ENCODE measurements at regions not wholly inside any gene's neighbourhood (a gene's known extent, or its start where the extent isn't known, plus 50 kb on each side); places are given as distances from the start of the nearest gene placed in this dataset.

DNA sequence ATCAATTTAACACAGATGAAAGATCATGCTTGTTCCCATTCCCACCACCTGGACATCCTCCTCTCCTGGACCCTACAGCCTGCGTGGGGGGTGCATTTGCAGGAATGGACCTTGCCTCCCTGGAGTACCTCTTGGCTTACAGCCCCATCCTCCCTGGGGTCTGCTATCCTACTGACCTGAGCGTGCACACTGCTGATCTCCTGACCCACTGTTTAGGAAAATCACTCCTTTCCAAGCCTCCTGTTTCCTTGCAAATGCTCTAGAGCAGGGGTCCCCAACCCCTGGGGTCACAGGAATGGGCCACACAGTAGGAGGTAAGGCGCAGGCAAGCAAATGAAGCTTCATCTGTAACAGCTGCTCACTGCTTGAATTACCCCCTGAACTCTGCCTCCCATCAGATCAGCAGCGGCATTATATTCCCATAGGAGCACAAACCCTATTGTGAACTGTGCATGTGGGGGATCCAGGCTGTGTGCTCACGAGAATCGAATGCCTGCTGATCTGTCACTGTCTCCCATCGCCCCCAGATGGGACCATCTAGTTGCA is 88.2 kb upstream of the SEPTIN5 start:
- Histone ChIP-seq H3K9me2 (ENCODE audit: insufficient read depth, low read length) (no peaks in the 10 kb centered on the region), H3K4me1 (ENCODE audit: insufficient read depth, low read length, poor library complexity, severe bottlenecking) (peaks cover 22% of the 10 kb centered on the region), H3K4me3 (ENCODE audit: low read depth, low read length, poor library complexity, severe bottlenecking) (no peak overlapping the region), H3K79me2 (ENCODE audit: insufficient read depth, low read depth, low read length) (no peaks in the 10 kb centered on the region), H2AFZ (ENCODE audit: low read length) (no peak overlapping the region), H3K36me3 (ENCODE audit: insufficient read depth, low read length) (no peaks in the 10 kb centered on the region), H3K4me2 (ENCODE audit: low read length) (no peak overlapping the region), H4K20me1 (ENCODE audit: insufficient read depth, low read length) (no peaks in the 10 kb centered on the region), H3K27ac (ENCODE audit: low read depth, low read length, poor library complexity, severe bottlenecking) (no peak overlapping the region), H3K9me3 (ENCODE audit: low read length) (no peaks in the 10 kb centered on the region)
- intact Hi-C loops (cut with micrococcal nuclease; ENCODE audit: unreplicated experiment): loop anchor here (5.0 kb wide), 1 partner anchor 329 kb away; no protein-coding TSS in a partner anchor
- no peak for TF ChIP-seq EZH2phosphoT487 (IDR thresholded peaks at IDR 0.05; ENCODE audit: borderline replicate concordance, low read depth, low read length)
- TF ChIP-seq, protein P1, sequence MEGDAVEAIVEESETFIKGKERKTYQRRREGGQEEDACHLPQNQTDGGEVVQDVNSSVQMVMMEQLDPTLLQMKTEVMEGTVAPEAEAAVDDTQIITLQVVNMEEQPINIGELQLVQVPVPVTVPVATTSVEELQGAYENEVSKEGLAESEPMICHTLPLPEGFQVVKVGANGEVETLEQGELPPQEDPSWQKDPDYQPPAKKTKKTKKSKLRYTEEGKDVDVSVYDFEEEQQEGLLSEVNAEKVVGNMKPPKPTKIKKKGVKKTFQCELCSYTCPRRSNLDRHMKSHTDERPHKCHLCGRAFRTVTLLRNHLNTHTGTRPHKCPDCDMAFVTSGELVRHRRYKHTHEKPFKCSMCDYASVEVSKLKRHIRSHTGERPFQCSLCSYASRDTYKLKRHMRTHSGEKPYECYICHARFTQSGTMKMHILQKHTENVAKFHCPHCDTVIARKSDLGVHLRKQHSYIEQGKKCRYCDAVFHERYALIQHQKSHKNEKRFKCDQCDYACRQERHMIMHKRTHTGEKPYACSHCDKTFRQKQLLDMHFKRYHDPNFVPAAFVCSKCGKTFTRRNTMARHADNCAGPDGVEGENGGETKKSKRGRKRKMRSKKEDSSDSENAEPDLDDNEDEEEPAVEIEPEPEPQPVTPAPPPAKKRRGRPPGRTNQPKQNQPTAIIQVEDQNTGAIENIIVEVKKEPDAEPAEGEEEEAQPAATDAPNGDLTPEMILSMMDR (conservative IDR thresholded peaks at IDR 0.05; ENCODE audit: low read length): no peak
- DNase-seq (ENCODE audit: low spot score): no peak
- ChIA-PET POLR2A (no interaction called here), CTCF (ENCODE audit: unreplicated experiment) (no interaction called here)
- no TSS peak for BruUV-seq (replicated peaks)

DNA sequence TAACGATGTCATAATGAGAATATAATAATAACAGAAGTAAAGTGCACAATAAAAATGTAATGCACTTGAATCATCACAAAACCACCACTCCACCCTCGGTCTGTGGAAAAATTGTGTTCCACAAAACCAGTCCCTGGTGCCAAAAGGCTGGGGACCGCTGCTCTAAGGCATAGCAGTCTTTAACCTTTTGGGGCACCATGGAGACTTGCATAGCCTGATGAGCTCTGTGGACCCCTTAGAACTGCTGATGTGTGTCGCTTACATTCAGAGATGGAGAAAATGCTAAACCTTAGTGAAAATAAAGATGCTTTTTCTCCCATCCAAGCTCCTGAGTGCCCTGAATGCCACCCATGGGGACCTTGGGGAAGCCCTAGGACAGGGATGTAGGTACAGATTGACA is 87.6 kb upstream of the SEPTIN5 start:
- Histone ChIP-seq H3K36me3 (ENCODE audit: insufficient read depth, low read length) (no peaks in the 10 kb centered on the region), H3K4me1 (ENCODE audit: insufficient read depth, low read length, poor library complexity, severe bottlenecking) (peaks cover 16% of the 10 kb centered on the region), H3K79me2 (ENCODE audit: insufficient read depth, low read depth, low read length) (no peaks in the 10 kb centered on the region), H3K9me3 (ENCODE audit: low read length) (no peaks in the 10 kb centered on the region), H3K27ac (ENCODE audit: low read depth, low read length, poor library complexity, severe bottlenecking) (no peak overlapping the region), H3K4me3 (ENCODE audit: low read depth, low read length, poor library complexity, severe bottlenecking) (no peak overlapping the region), H3K4me2 (ENCODE audit: low read length) (no peak overlapping the region), H2AFZ (ENCODE audit: low read length) (no peak overlapping the region), H3K9me2 (ENCODE audit: insufficient read depth, low read length) (no peaks in the 10 kb centered on the region), H4K20me1 (ENCODE audit: insufficient read depth, low read length) (no peaks in the 10 kb centered on the region)
- intact Hi-C loops (cut with micrococcal nuclease; ENCODE audit: unreplicated experiment): loop anchor here (5.0 kb wide), 1 partner anchor 329 kb away; no protein-coding TSS in a partner anchor
- POLR2A ChIA-PET: no interaction called here
- BruUV-seq (replicated peaks): no TSS peak
- DNase-seq (ENCODE audit: low spot score): no peak
- CTCF ChIA-PET (ENCODE audit: unreplicated experiment): no interaction called here
- no peak for TF ChIP-seq EZH2phosphoT487 (IDR thresholded peaks at IDR 0.05; ENCODE audit: borderline replicate concordance, low read depth, low read length)
- TF ChIP-seq, protein P1 (conservative IDR thresholded peaks at IDR 0.05; ENCODE audit: low read length): no peak

DNA sequence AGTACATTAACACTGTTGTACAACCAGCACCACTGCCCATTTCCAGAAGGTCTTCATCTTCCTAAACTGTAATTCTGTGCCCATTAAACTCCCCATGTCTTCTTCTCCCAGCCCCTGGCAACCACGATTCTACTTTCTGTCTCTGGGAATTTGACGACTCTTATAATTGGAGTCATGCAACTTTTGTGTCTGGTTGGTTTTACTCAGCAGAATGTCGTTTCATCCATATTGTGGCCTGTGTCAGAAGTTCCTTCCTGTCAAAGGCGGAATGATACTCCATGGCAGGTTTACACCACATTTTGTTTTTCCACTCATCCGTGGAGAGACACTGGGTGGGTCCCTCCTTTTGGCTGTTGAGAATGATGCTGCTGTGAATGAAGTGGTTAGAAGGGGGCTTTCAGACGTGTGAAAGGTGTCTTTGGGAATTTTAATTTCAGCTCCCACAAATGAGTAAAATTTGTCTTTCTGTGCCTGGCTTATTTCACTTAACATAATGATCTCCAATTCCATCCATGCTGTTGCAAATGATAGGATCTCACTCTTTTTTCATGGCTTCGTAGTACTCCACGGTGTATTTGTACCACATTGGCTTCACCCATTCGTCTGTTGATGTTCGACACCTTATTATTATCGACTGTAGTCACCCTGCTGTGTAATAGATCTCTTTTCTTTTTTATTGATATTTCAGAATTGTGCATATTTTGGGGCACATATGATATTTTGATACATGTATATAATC is 86.1 kb upstream of the SEPTIN5 start:
- Histone ChIP-seq H3K36me3 (ENCODE audit: insufficient read depth, low read length) (no peaks in the 10 kb centered on the region), H3K4me3 (ENCODE audit: low read depth, low read length, poor library complexity, severe bottlenecking) (no peak overlapping the region), H3K4me2 (ENCODE audit: low read length) (no peak overlapping the region), H3K27ac (ENCODE audit: low read depth, low read length, poor library complexity, severe bottlenecking) (no peak overlapping the region), H3K4me1 (ENCODE audit: insufficient read depth, low read length, poor library complexity, severe bottlenecking) (peaks cover under 1% of the 10 kb centered on the region), H3K9me2 (ENCODE audit: insufficient read depth, low read length) (no peaks in the 10 kb centered on the region), H3K79me2 (ENCODE audit: insufficient read depth, low read depth, low read length) (no peaks in the 10 kb centered on the region), H2AFZ (ENCODE audit: low read length) (no peak overlapping the region), H4K20me1 (ENCODE audit: insufficient read depth, low read length) (no peaks in the 10 kb centered on the region), H3K9me3 (ENCODE audit: low read length) (no peaks in the 10 kb centered on the region)
- ChIA-PET POLR2A (no interaction called here), CTCF (ENCODE audit: unreplicated experiment) (no interaction called here)
- TF ChIP-seq, protein P1 (conservative IDR thresholded peaks at IDR 0.05; ENCODE audit: low read length): no peak
- no peak for TF ChIP-seq EZH2phosphoT487 (IDR thresholded peaks at IDR 0.05; ENCODE audit: borderline replicate concordance, low read depth, low read length)
- no TSS peak for BruUV-seq (replicated peaks)
- no peak for DNase-seq (ENCODE audit: low spot score)
- intact Hi-C loops (cut with micrococcal nuclease; ENCODE audit: unreplicated experiment): loop anchor here (5.0 kb wide), 1 partner anchor 331 kb away; no protein-coding TSS in a partner anchor

Data from OCI-LY7 (cell line).